B cell (primary cell): ENCODE measurements at regions not wholly inside any gene's neighbourhood (a gene's known extent, or its start where the extent isn't known, plus 50 kb on each side); places are given as distances from the start of the nearest gene placed in this dataset.

ENCODE experiments used
- EZH2 ChIP-seq: IDR thresholded peaks from 2 replicates; pipeline ENCODE4 v1.6.1; 2012; ENCODE audit warnings: borderline replicate concordance, low read depth, mild to moderate bottlenecking, moderate library complexity, low read length; ENCODE audit not compliant: insufficient read depth, poor library complexity, severe bottlenecking
- TF ChIP-seq, protein P1 (sequence below): fragments of 200-600 bp; IDR thresholded peaks from one replicate; pipeline ENCODE4 v1.8.0; 2022; ENCODE audit warnings: antibody characterized with exemption, mild to moderate bottlenecking

DNA sequence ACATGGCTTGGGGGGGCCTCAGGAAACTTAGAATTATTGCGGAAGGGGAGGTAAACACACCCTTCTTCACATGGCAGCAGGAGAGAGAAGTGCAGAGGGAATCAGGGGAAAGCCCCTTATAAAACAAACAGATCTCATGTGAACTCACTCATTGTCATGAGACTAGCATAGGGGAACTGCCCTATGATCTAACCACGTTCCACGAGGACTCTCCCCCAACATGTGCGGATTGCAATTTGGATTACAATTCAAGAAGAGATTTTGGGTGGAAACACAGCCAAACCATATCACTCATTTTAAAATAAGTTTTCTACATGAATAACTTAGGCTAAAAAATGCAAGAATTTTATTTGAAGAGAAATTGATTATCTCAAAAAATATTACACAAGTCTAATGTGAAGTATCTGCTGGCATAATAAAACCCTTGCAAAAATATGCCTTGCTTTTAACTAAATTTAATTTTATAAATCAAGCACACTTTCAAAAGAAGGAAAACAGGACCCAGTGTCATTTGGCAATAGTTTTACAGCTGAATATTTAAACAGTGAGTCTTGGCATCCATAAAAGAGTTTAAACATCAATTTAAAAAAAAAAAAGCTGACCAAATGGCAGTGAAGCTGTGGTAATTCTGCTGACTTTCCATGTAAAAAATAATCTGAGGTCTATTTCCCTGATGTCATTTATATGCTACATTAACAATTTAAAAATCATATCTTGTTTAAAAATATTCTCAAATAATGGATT, 1057.2 kb downstream of the NAALADL2 start:
- TF ChIP-seq, protein P1, sequence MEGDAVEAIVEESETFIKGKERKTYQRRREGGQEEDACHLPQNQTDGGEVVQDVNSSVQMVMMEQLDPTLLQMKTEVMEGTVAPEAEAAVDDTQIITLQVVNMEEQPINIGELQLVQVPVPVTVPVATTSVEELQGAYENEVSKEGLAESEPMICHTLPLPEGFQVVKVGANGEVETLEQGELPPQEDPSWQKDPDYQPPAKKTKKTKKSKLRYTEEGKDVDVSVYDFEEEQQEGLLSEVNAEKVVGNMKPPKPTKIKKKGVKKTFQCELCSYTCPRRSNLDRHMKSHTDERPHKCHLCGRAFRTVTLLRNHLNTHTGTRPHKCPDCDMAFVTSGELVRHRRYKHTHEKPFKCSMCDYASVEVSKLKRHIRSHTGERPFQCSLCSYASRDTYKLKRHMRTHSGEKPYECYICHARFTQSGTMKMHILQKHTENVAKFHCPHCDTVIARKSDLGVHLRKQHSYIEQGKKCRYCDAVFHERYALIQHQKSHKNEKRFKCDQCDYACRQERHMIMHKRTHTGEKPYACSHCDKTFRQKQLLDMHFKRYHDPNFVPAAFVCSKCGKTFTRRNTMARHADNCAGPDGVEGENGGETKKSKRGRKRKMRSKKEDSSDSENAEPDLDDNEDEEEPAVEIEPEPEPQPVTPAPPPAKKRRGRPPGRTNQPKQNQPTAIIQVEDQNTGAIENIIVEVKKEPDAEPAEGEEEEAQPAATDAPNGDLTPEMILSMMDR: no peak
- no peak for TF ChIP-seq EZH2
